Endothelial cell of umbilical vein (primary cell): ENCODE measurements at regions not wholly inside any gene's neighbourhood (a gene's known extent, or its start where the extent isn't known, plus 50 kb on each side); places are given as distances from the start of the nearest gene placed in this dataset.

Source experiments
- BruUV-seq: library from RNA; stranded (reverse); fragments of 400-500 nt; replicated peaks from 2 replicates; lab custom pipeline; 2021; lab: Mats Ljungman, UMichigan
- CTCF ChIA-PET: fragments of 300-600, 350-600 bp; sonication (Branson Sonifier 250); formaldehyde crosslinking; loops from one replicate; lab custom pipeline; 2021; ENCODE audit warnings: antibody characterized with exemption, inconsistent platforms; lab: Charles Lee
- POLR2A ChIA-PET: fragments of 300-600, 350-600 bp; sonication (Branson Sonifier 250); formaldehyde crosslinking; loops from one replicate; lab custom pipeline; 2021; ENCODE audit warnings: antibody characterized with exemption, inconsistent platforms; lab: Charles Lee
- DNase-seq: peaks from one replicate; pipeline ENCODE4 v3.0.0-alpha.2; 2011; ENCODE audit warnings: low read depth, low spot score
- FAIRE-seq: peaks from 2 replicates; lab custom pipeline; 2011; peaks lifted over from hg19 to GRCh38; lab: Jason Lieb, UNC
- H2AFZ ChIP-seq: 2 replicates; pipeline ENCODE4 v1.6.0; 2012; ENCODE audit warnings: low read depth, low read length, control low read depth, inconsistent platforms
- H3K27ac ChIP-seq: 2 replicates; pipeline ENCODE4 v1.5.1; 2011; ENCODE audit warnings: low read depth, mild to moderate bottlenecking, control low read depth, low read length, moderate library complexity; ENCODE audit not compliant: insufficient read depth
- H3K27me3 ChIP-seq, 2 experiments: 2 replicates each; pipeline versions ENCODE4 v1.6.0 to v1.6.1; 2011; ENCODE audit warnings: low read length in 2 of 2, mixed read lengths in 1 of 2; ENCODE audit not compliant: control insufficient read depth in 2 of 2, insufficient read depth in 2 of 2
- H3K36me3 ChIP-seq, 2 experiments: 2 replicates in 1 of 2; 3 replicates in 1 of 2; pipeline ENCODE4 v1.5.1; 2011; ENCODE audit warnings: low read length in 2 of 2, mild to moderate bottlenecking in 1 of 2, moderate library complexity in 1 of 2; ENCODE audit not compliant: control insufficient read depth in 2 of 2, insufficient read depth in 2 of 2; ENCODE audit errors: extremely low read depth in 1 of 2
- H3K4me1 ChIP-seq: 3 replicates; pipeline ENCODE4 v1.5.1; 2011; ENCODE audit warnings: mild to moderate bottlenecking, low read length; ENCODE audit not compliant: control insufficient read depth, insufficient read depth; ENCODE audit errors: extremely low read depth
- H3K4me2 ChIP-seq: 2 replicates; pipeline ENCODE4 v1.6.1; 2011; ENCODE audit warnings: low read length, control low read depth, mixed read lengths; ENCODE audit not compliant: insufficient read depth
- H3K4me3 ChIP-seq, 3 experiments: fragments of 200-600 bp in 1 of 3; sonication (generic), shearing (Covaris generic) in 1 of 3; replicated peaks in 1 of 3; 2 replicates each; pipeline ENCODE4 v1.5.1; 2011 to 2016; ENCODE audit warnings: control low read depth in 3 of 3, low read length in 3 of 3, mild to moderate bottlenecking in 2 of 3, inconsistent platforms in 1 of 3, low read depth in 1 of 3, moderate library complexity in 1 of 3; ENCODE audit not compliant: insufficient read depth in 1 of 3
- H3K79me2 ChIP-seq: 2 replicates; pipeline ENCODE4 v1.6.0; 2012; ENCODE audit warnings: low read length, inconsistent platforms; ENCODE audit not compliant: control insufficient read depth, insufficient read depth
- H3K9ac ChIP-seq: replicated peaks from 2 replicates; pipeline ENCODE3; 2011; ENCODE audit warnings: low read length, control low read depth; ENCODE audit not compliant: insufficient read depth; ENCODE audit errors: extremely low read depth
- H3K9me1 ChIP-seq: replicated peaks from 3 replicates; pipeline ENCODE4 v1.6.0; 2011; ENCODE audit warnings: mild to moderate bottlenecking, low read length; ENCODE audit not compliant: control insufficient read depth, insufficient read depth; ENCODE audit errors: extremely low read depth
- H3K9me3 ChIP-seq: replicated peaks from 2 replicates; pipeline ENCODE4 v1.5.1; 2012; ENCODE audit warnings: low read length, inconsistent platforms; ENCODE audit not compliant: control insufficient read depth, insufficient read depth
- H4K20me1 ChIP-seq: replicated peaks from 2 replicates; pipeline ENCODE3; 2011; ENCODE audit warnings: mild to moderate bottlenecking, low read length; ENCODE audit not compliant: control insufficient read depth, insufficient read depth; ENCODE audit errors: extremely low read depth
- CTCF ChIP-seq, 2 donors: IDR thresholded peaks; 1 replicate in 1 of 2; 2 replicates in 1 of 2; pipeline ENCODE4 v1.5.1; 2011; ENCODE audit warnings: low read length in 2 of 2, mild to moderate bottlenecking in 2 of 2, moderate library complexity in 2 of 2, control low read depth in 1 of 2, inconsistent platforms in 1 of 2, low read depth in 1 of 2; ENCODE audit not compliant: insufficient read depth in 1 of 2; ENCODE audit errors: extremely low read depth in 1 of 2
- EZH2 ChIP-seq: IDR thresholded peaks from 2 replicates; pipeline ENCODE4 v1.6.1; 2012; ENCODE audit warnings: borderline replicate concordance, low read depth, mild to moderate bottlenecking, moderate library complexity, low read length, inconsistent platforms; ENCODE audit not compliant: severe bottlenecking
- FOS ChIP-seq: IDR thresholded peaks from 2 replicates; pipeline ENCODE4 v1.6.1; 2011; ENCODE audit warnings: mild to moderate bottlenecking, low read length, moderate library complexity, borderline replicate concordance; ENCODE audit not compliant: insufficient read depth
- GATA2 ChIP-seq: IDR thresholded peaks from 2 replicates; pipeline ENCODE4 v1.7.0; 2011; ENCODE audit warnings: low read depth, mild to moderate bottlenecking, moderate library complexity, mixed read lengths, low read length; ENCODE audit not compliant: insufficient read length, insufficient read depth
- JUN ChIP-seq: IDR thresholded peaks from 2 replicates; pipeline ENCODE4 v1.6.1; 2011; ENCODE audit warnings: borderline replicate concordance, low read depth; ENCODE audit not compliant: insufficient read length, insufficient read depth
- MAX ChIP-seq: IDR thresholded peaks from 2 replicates; pipeline ENCODE4 v1.6.1; 2011; ENCODE audit not compliant: insufficient read depth, insufficient read length
- MYC ChIP-seq: IDR thresholded peaks from one replicate; pipeline ENCODE4 v1.6.1; 2011; ENCODE audit warnings: mild to moderate bottlenecking, low read depth, low read length
- POLR2A ChIP-seq: IDR thresholded peaks from 2 replicates; pipeline ENCODE4 v1.6.1; 2012; ENCODE audit warnings: low read depth, mild to moderate bottlenecking, control low read depth, low read length
- POLR2AphosphoS5 ChIP-seq: IDR thresholded peaks from 2 replicates; pipeline ENCODE4 v1.6.1; 2012; ENCODE audit warnings: low read depth, mild to moderate bottlenecking, control low read depth, low read length, moderate library complexity; ENCODE audit not compliant: insufficient read depth
- dilution Hi-C: fragments of 300-500 bp; cut with MboI; formaldehyde crosslinking; loops from one replicate; pipeline ENCODE4 v1.15.0; 2019; ENCODE audit warnings: low sequenced_read_pairs; ENCODE audit not compliant: extremely low pct_ligation_motif_present
- intact Hi-C: fragments of 100-400 bp; cut with micrococcal nuclease; formaldehyde crosslinking; loops from one replicate; pipeline ENCODE4 v1.10.0; 2022

GRCh38 chr2:203646266-203646864 lies 60.1 kb upstream of the CD28 start:
- dilution Hi-C loops (no loop called here), intact Hi-C loops (no loop called here)
- no peaks in the 10 kb centered on the region for H3K9me3 ChIP-seq
- H3K9me1 ChIP-seq = no peaks in the 10 kb centered on the region
- BruUV-seq = no TSS peak
- H2AFZ ChIP-seq = no peak overlapping the region
- no peaks in the 10 kb centered on the region for H3K79me2 ChIP-seq
- POLR2A ChIA-PET = no interaction called here
- H3K27me3 ChIP-seq = no peaks in the 10 kb centered on the region
- no peak overlapping the region for H3K4me3 ChIP-seq
- FAIRE-seq (no peak), DNase-seq (no peak)
- H3K9ac ChIP-seq = no peak overlapping the region
- CTCF ChIA-PET = no interaction called here
- H4K20me1 ChIP-seq = no peaks in the 10 kb centered on the region
- TF ChIP-seq CTCF (IDR thresholded peaks at IDR 0.05; ENCODE audit: extremely low read depth in 1 of 2, insufficient read depth in 1 of 2, low read depth in 1 of 2, low read length in 2 of 2) = no peak
- no peak for TF ChIP-seq JUN
- TF ChIP-seq EZH2 = no peak
- no peak overlapping the region for H3K4me2 ChIP-seq
- H3K36me3 ChIP-seq = no peaks in the 10 kb centered on the region
- H3K4me1 ChIP-seq = no peaks in the 10 kb centered on the region
- no peak overlapping the region for H3K27ac ChIP-seq

GRCh38 chr2:203646961-203647360 lies 59.5 kb upstream of the CD28 start:
- Histone ChIP-seq H3K4me1 (no peaks in the 10 kb centered on the region), H3K4me3 (no peak overlapping the region), H3K27ac (no peak overlapping the region), H3K79me2 (no peaks in the 10 kb centered on the region), H3K36me3 (no peaks in the 10 kb centered on the region), H3K27me3 (no peaks in the 10 kb centered on the region), H2AFZ (no peak overlapping the region), H4K20me1 (no peaks in the 10 kb centered on the region), H3K9me1 (no peaks in the 10 kb centered on the region), H3K9me3 (no peaks in the 10 kb centered on the region), H3K9ac (no peak overlapping the region), H3K4me2 (no peak overlapping the region)
- no TSS peak for BruUV-seq
- DNase-seq (no peak), FAIRE-seq (no peak)
- intact Hi-C loops = no loop called here
- TF ChIP-seq EZH2 = no peak
- TF ChIP-seq FOS = no peak
- TF ChIP-seq JUN = no peak
- no peak for TF ChIP-seq CTCF (IDR thresholded peaks at IDR 0.05; ENCODE audit: extremely low read depth in 1 of 2, insufficient read depth in 1 of 2, low read depth in 1 of 2, low read length in 2 of 2)
- no peak for TF ChIP-seq POLR2A
- no peak for TF ChIP-seq MAX
- no peak for TF ChIP-seq MYC
- no peak for TF ChIP-seq POLR2AphosphoS5
- no peak for TF ChIP-seq GATA2
- ChIA-PET CTCF (no interaction called here), POLR2A (no interaction called here)
- dilution Hi-C loops = no loop called here
